ENCODE measurements at regions not wholly inside any gene's neighbourhood (a gene's known extent, or its start where the extent isn't known, plus 50 kb on each side); places are given as distances from the start of the nearest gene placed in this dataset.

DNA sequence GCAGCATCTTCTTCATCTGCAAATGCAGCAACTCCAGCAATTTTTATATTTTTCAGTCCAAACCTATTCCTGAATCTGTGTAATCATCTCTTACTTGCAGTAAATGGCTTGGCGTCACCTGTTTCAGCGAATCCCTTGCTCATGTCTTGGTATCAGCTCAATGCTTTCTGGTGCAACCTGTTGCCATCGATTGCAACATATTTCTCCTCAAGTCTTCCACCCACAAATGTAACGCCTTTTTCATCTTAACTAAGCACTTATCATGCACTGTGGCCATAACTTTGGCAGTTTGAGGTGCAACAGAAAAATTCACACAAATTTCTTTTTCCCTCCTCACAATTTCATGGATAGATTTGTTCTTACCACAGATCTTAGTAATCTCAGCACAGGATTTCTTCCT, 168.3 kb downstream of the HERPUD2 start:
- Histone ChIP-seq H3K9me3 (ENCODE audit: low read length) (no peaks in the 10 kb centered on the region), H4K20me1 (ENCODE audit: insufficient read depth, low read length) (no peaks in the 10 kb centered on the region), H3K36me3 (ENCODE audit: insufficient read depth, low read length) (no peaks in the 10 kb centered on the region), H3K9ac (ENCODE audit: low read length) (no peak overlapping the region), H3K9me2 (ENCODE audit: low read depth, low read length) (no peaks in the 10 kb centered on the region), H3K4me1 (ENCODE audit: insufficient read depth, low read length, severe bottlenecking) (no peaks in the 10 kb centered on the region), H3K27me3 (ENCODE audit: insufficient read depth, low read length) (no peaks in the 10 kb centered on the region), H3F3A (ENCODE audit: insufficient read depth, low read length) (no peaks in the 10 kb centered on the region), H3K27ac (ENCODE audit: low read depth, low read length, poor library complexity, severe bottlenecking) (no peak overlapping the region), H3K4me3 (ENCODE audit: low read depth, low read length, poor library complexity, severe bottlenecking) (no peak overlapping the region), H2AFZ (ENCODE audit: low read length) (no peak overlapping the region), H3K79me2 (ENCODE audit: insufficient read depth, low read length) (no peaks in the 10 kb centered on the region), H3K4me2 (ENCODE audit: low read length) (no peak overlapping the region)
- TF ChIP-seq EZH2 (IDR thresholded peaks at IDR 0.05; ENCODE audit: borderline replicate concordance, low read length) (no peak), CTCF (IDR thresholded peaks at IDR 0.05; ENCODE audit: low read length) (no peak)

- no peak overlapping the region for H3K4me2 ChIP-seq (ENCODE audit: low read length)
- no peak overlapping the region for H3K9ac ChIP-seq (ENCODE audit: low read length)
- H3K27ac ChIP-seq (ENCODE audit: low read depth, low read length, poor library complexity, severe bottlenecking), result no peak overlapping the region
- H3K9me3 ChIP-seq (ENCODE audit: low read length), result no peaks in the 10 kb centered on the region
- H3K36me3 ChIP-seq (ENCODE audit: insufficient read depth, low read length), result no peaks in the 10 kb centered on the region
- TF ChIP-seq CTCF (IDR thresholded peaks at IDR 0.05; ENCODE audit: low read length) (no peak), EZH2 (IDR thresholded peaks at IDR 0.05; ENCODE audit: borderline replicate concordance, low read length) (no peak)
- H2AFZ ChIP-seq (ENCODE audit: low read length), result no peak overlapping the region
- H3K79me2 ChIP-seq (ENCODE audit: insufficient read depth, low read length), result no peaks in the 10 kb centered on the region
- no peaks in the 10 kb centered on the region for H4K20me1 ChIP-seq (ENCODE audit: insufficient read depth, low read length)
- no peaks in the 10 kb centered on the region for H3K4me1 ChIP-seq (ENCODE audit: insufficient read depth, low read length, severe bottlenecking)
- no peak overlapping the region for H3K4me3 ChIP-seq (ENCODE audit: low read depth, low read length, poor library complexity, severe bottlenecking)
- no peaks in the 10 kb centered on the region for H3F3A ChIP-seq (ENCODE audit: insufficient read depth, low read length)
- no peaks in the 10 kb centered on the region for H3K27me3 ChIP-seq (ENCODE audit: insufficient read depth, low read length)
- no peaks in the 10 kb centered on the region for H3K9me2 ChIP-seq (ENCODE audit: low read depth, low read length)
Observed at GRCh38 chr7:35524112-35524804, 170.7 kb downstream of the HERPUD2 start.

- H3K9ac ChIP-seq (ENCODE audit: low read length), result no peak overlapping the region
- no peaks in the 10 kb centered on the region for H3K27me3 ChIP-seq (ENCODE audit: insufficient read depth, low read length)
- H3K9me2 ChIP-seq (ENCODE audit: low read depth, low read length), result no peaks in the 10 kb centered on the region
- no peak overlapping the region for H2AFZ ChIP-seq (ENCODE audit: low read length)
- no peaks in the 10 kb centered on the region for H3K79me2 ChIP-seq (ENCODE audit: insufficient read depth, low read length)
- H3K27ac ChIP-seq (ENCODE audit: low read depth, low read length, poor library complexity, severe bottlenecking), result no peak overlapping the region
- no peaks in the 10 kb centered on the region for H3K36me3 ChIP-seq (ENCODE audit: insufficient read depth, low read length)
- no peak overlapping the region for H3K4me2 ChIP-seq (ENCODE audit: low read length)
- no peaks in the 10 kb centered on the region for H3F3A ChIP-seq (ENCODE audit: insufficient read depth, low read length)
- no peaks in the 10 kb centered on the region for H3K9me3 ChIP-seq (ENCODE audit: low read length)
- H4K20me1 ChIP-seq (ENCODE audit: insufficient read depth, low read length), result no peaks in the 10 kb centered on the region
- H3K4me1 ChIP-seq (ENCODE audit: insufficient read depth, low read length, severe bottlenecking), result no peaks in the 10 kb centered on the region
- no peak overlapping the region for H3K4me3 ChIP-seq (ENCODE audit: low read depth, low read length, poor library complexity, severe bottlenecking)
- TF ChIP-seq CTCF (IDR thresholded peaks at IDR 0.05; ENCODE audit: low read length), result no peak
- no peak for TF ChIP-seq EZH2 (IDR thresholded peaks at IDR 0.05; ENCODE audit: borderline replicate concordance, low read length)
Observed at GRCh38 chr7:35523292-35523691, 171.6 kb downstream of the HERPUD2 start.

Data from OCI-LY1 (cell line).